CD14-positive monocyte (primary cell): ENCODE measurements at regions not wholly inside any gene's neighbourhood (a gene's known extent, or its start where the extent isn't known, plus 50 kb on each side); places are given as distances from the start of the nearest gene placed in this dataset.

ENCODE experiments used
- DNase-seq, 3 donors: peaks; one replicate each; pipeline ENCODE4 v3.0.0-alpha.2; 2011 to 2022
- H2AFZ ChIP-seq: 2 replicates; pipeline ENCODE4 v1.6.0; 2012; ENCODE audit warnings: mild to moderate bottlenecking, low read depth, low read length, inconsistent platforms; ENCODE audit not compliant: insufficient read depth, poor library complexity, severe bottlenecking
- H3K27ac ChIP-seq, 2 donors: 1 replicate in 1 of 2; 2 replicates in 1 of 2; pipeline ENCODE4 v1.5.1; 2012 to 2013; ENCODE audit warnings: low read length in 2 of 2, control low read depth in 1 of 2, inconsistent platforms in 1 of 2, low read depth in 1 of 2, mild to moderate bottlenecking in 1 of 2
- H3K27me3 ChIP-seq, 2 donors: one replicate each; pipeline versions ENCODE4 v1.6.0 to v1.6.1; 2011 to 2013; ENCODE audit warnings: low read length in 2 of 2; ENCODE audit not compliant: control insufficient read depth in 2 of 2, insufficient read depth in 2 of 2
- H3K36me3 ChIP-seq, 2 donors: replicated peaks in 1 of 2; 1 replicate in 1 of 2; 2 replicates in 1 of 2; pipeline versions ENCODE4 v1.5.1 to v1.6.1; 2012 to 2013; ENCODE audit warnings: low read length in 2 of 2, control low read depth in 1 of 2, inconsistent platforms in 1 of 2, mild to moderate bottlenecking in 1 of 2; ENCODE audit not compliant: insufficient read depth in 2 of 2, control insufficient read depth in 1 of 2
- H3K4me1 ChIP-seq, 2 donors: 1 replicate in 1 of 2; 2 replicates in 1 of 2; pipeline versions ENCODE4 v1.5.1 to v1.6.1; 2012 to 2013; ENCODE audit warnings: low read length in 2 of 2, control low read depth in 1 of 2, inconsistent platforms in 1 of 2, mild to moderate bottlenecking in 1 of 2, moderate library complexity in 1 of 2; ENCODE audit not compliant: insufficient read depth in 2 of 2, control insufficient read depth in 1 of 2
- H3K4me2 ChIP-seq: replicated peaks from 2 replicates; pipeline ENCODE3; 2012; ENCODE audit warnings: low read length, moderate library complexity, mild to moderate bottlenecking; ENCODE audit not compliant: poor library complexity, severe bottlenecking; ENCODE audit errors: extremely low read depth
- H3K4me3 ChIP-seq, 3 experiments: fragments of 200-600 bp in 1 of 3; sonication (generic) in 1 of 3; replicated peaks in 1 of 3; 1 replicate in 2 of 3; 2 replicates in 1 of 3; pipeline ENCODE4 v1.5.1; 2011 to 2013; ENCODE audit warnings: low read length in 3 of 3, mild to moderate bottlenecking in 3 of 3, control low read depth in 2 of 3, low read depth in 2 of 3, inconsistent platforms in 1 of 3, moderate library complexity in 1 of 3
- H3K79me2 ChIP-seq: 2 replicates; pipeline ENCODE4 v1.6.0; 2012; ENCODE audit warnings: mild to moderate bottlenecking, control low read depth, inconsistent platforms, low read length, moderate library complexity; ENCODE audit not compliant: insufficient read depth
- H3K9ac ChIP-seq: 2 replicates; pipeline ENCODE4 v1.6.0; 2017; ENCODE audit warnings: low read length, mild to moderate bottlenecking; ENCODE audit not compliant: insufficient read depth, poor library complexity, severe bottlenecking
- H3K9me3 ChIP-seq, 2 donors: replicated peaks in 1 of 2; 1 replicate in 1 of 2; 2 replicates in 1 of 2; pipeline versions ENCODE4 v1.5.1 to v1.6.1; 2012 to 2013; ENCODE audit warnings: low read length in 2 of 2, control low read depth in 1 of 2; ENCODE audit not compliant: control insufficient read depth in 1 of 2, insufficient read depth in 1 of 2
- H4K20me1 ChIP-seq: 2 replicates; pipeline ENCODE4 v1.6.0; 2012; ENCODE audit warnings: mild to moderate bottlenecking, low read length, control low read depth, moderate library complexity; ENCODE audit not compliant: insufficient read depth
- H3K27ac Mint-ChIP-seq, 7 donors: one replicate each; pipeline ENCODE4 v1.8.0; 2020; ENCODE audit warnings: mild to moderate bottlenecking in 7 of 7, mixed read lengths in 7 of 7, moderate library complexity in 6 of 7, inconsistent platforms in 2 of 7
- H3K27me3 Mint-ChIP-seq, 3 donors: one replicate each; pipeline ENCODE4 v1.8.0; 2021 to 2022; ENCODE audit warnings: low read depth in 3 of 3, mild to moderate bottlenecking in 3 of 3, mixed read lengths in 3 of 3, moderate library complexity in 3 of 3, inconsistent platforms in 1 of 3
- H3K36me3 Mint-ChIP-seq, 2 donors: one replicate each; pipeline ENCODE4 v1.8.0; 2020; ENCODE audit warnings: mixed read lengths in 2 of 2, inconsistent platforms in 1 of 2, mild to moderate bottlenecking in 1 of 2
- H3K4me1 Mint-ChIP-seq: one replicate; pipeline ENCODE4 v1.8.0; 2020; ENCODE audit warnings: mild to moderate bottlenecking, mixed read lengths
- H3K4me3 Mint-ChIP-seq, 2 donors: one replicate each; pipeline ENCODE4 v1.8.0; 2020; ENCODE audit warnings: mild to moderate bottlenecking in 2 of 2, mixed read lengths in 2 of 2, moderate library complexity in 1 of 2
- H3K9me3 Mint-ChIP-seq, 7 donors: one replicate each; pipeline ENCODE4 v1.8.0; 2020 to 2022; ENCODE audit warnings: mixed read lengths in 7 of 7, mild to moderate bottlenecking in 6 of 7, moderate library complexity in 6 of 7, inconsistent platforms in 2 of 7
- CTCF ChIP-seq: fragments of 200-600 bp; IDR thresholded peaks from one replicate; pipeline ENCODE4 v1.8.0; 2022; ENCODE audit warnings: antibody characterized with exemption, mild to moderate bottlenecking
- WGBS: methylation state at CpG from one replicate; pipeline ENCODE4 v1.1.5; 2013; ENCODE audit warnings: missing lambda C conversion rate; ENCODE audit not compliant: insufficient coverage; 5-methylcytosine and 5-hydroxymethylcytosine counted together
- intact Hi-C, 2 donors: fragments of 100-400 bp; cut with micrococcal nuclease; formaldehyde crosslinking; loops; one replicate each; pipeline versions ENCODE4 v1.15.0 to v1.15.1; 2023

GRCh38 chr6:51209651-51210050 lies 391.0 kb downstream of the TFAP2B start:
- Histone ChIP-seq H3K27me3 (peaks cover 7 to 18% of the 10 kb centered on the region in 2 donors), H3K9ac (no peak overlapping the region), H3K36me3 (no peaks in the 10 kb centered on the region), H3K4me1 (no peaks in the 10 kb centered on the region), H2AFZ (no peak overlapping the region), H3K79me2 (no peaks in the 10 kb centered on the region), H3K9me3 (no peaks in the 10 kb centered on the region), H3K4me2 (no peak overlapping the region), H4K20me1 (no peaks in the 10 kb centered on the region), H3K4me3 (no peak overlapping the region), H3K27ac (no peak overlapping the region)
- peaks cover 0 to 10% (median 0%) of the 10 kb centered on the region in 7 donors for H3K9me3 Mint-ChIP-seq
- no peaks in the 10 kb centered on the region for H3K36me3 Mint-ChIP-seq
- no CpG with 5 or more reads among the region's 1 CpG for WGBS
- peaks cover 11% of the 10 kb centered on the region for H3K4me1 Mint-ChIP-seq
- DNase-seq = no peak
- H3K27ac Mint-ChIP-seq = no peak overlapping the region
- no peak for TF ChIP-seq CTCF
- intact Hi-C loops = no loop called here
- peaks cover 10 to 16% (median 11%) of the 10 kb centered on the region in 3 donors for H3K27me3 Mint-ChIP-seq
- no peak overlapping the region for H3K4me3 Mint-ChIP-seq

- peak overlapping the region in 2 of 3 experiments; percentile 3 to 56 for H3K4me3 ChIP-seq
Measured at GRCh38 chr6:51213811-51214210, 395.1 kb downstream of the TFAP2B start.

More at GRCh38 chr6:51213811-51214210, 395.1 kb downstream of the TFAP2B start:
- peaks cover 18 to 20% of the 10 kb centered on the region in 2 donors for H3K27me3 ChIP-seq
- H3K36me3 Mint-ChIP-seq = no peaks in the 10 kb centered on the region
- TF ChIP-seq CTCF = no peak
- H3K9me3 ChIP-seq = no peaks in the 10 kb centered on the region
- peaks cover 0 to 8% (median 0%) of the 10 kb centered on the region in 7 donors for H3K9me3 Mint-ChIP-seq
- 26% methylated on average over 12 of the region's 16 CpGs for WGBS
- no peak overlapping the region for H3K27ac ChIP-seq
- peak overlapping the region; percentile 63 to 83 for H3K4me3 Mint-ChIP-seq
- intact Hi-C loops = no loop called here
- peaks cover 10 to 21% (median 11%) of the 10 kb centered on the region in 3 donors for H3K27me3 Mint-ChIP-seq
- H3K36me3 ChIP-seq = no peaks in the 10 kb centered on the region
- H3K4me2 ChIP-seq = peak overlapping the region; percentile 59
- H3K4me1 ChIP-seq = no peaks in the 10 kb centered on the region
- no peaks in the 10 kb centered on the region for H3K79me2 ChIP-seq
- DNase-seq = no peak
- H2AFZ ChIP-seq = peak overlapping the region; percentile 67
- H3K4me1 Mint-ChIP-seq = peaks cover 11% of the 10 kb centered on the region
- no peak overlapping the region for H3K9ac ChIP-seq
- H4K20me1 ChIP-seq = no peaks in the 10 kb centered on the region
- H3K27ac Mint-ChIP-seq = no peak overlapping the region
